ENCODE measurements at regions not wholly inside any gene's neighbourhood (a gene's known extent, or its start where the extent isn't known, plus 50 kb on each side); places are given as distances from the start of the nearest gene placed in this dataset.

GRCh38 chr12:76220980-76221379 is 127.2 kb downstream of the BBS10 start:
- TF ChIP-seq CTCF (conservative IDR thresholded peaks at IDR 0.05; ENCODE audit: low read length) (no peak), EZH2phosphoT487 (IDR thresholded peaks at IDR 0.05; ENCODE audit: borderline replicate concordance, low read depth, low read length) (no peak)

Data from OCI-LY7 (cell line).